ENCODE measurements at regions not wholly inside any gene's neighbourhood (a gene's known extent, or its start where the extent isn't known, plus 50 kb on each side); places are given as distances from the start of the nearest gene placed in this dataset.
"Not testable (repeated sequence)": the region's sequence is repeated elsewhere in the genome, so short reads cannot be mapped to it uniquely, and the experiment has no call there.

GRCh38 chr6:90362318-90362717 lies 65.7 kb upstream of the BACH2 start:
- Mint-ChIP-seq H3K4me3 (no peak overlapping the region), H3K9me3 (no peaks in the 10 kb centered on the region), H3K27ac (no peak overlapping the region), H3K4me1 (peaks cover 11% of the 10 kb centered on the region), H3K36me3 (ENCODE audit: low read depth) (no peaks in the 10 kb centered on the region), H3K27me3 (no peaks in the 10 kb centered on the region)
- no peak for ATAC-seq
- no peak for DNase-seq

DNA sequence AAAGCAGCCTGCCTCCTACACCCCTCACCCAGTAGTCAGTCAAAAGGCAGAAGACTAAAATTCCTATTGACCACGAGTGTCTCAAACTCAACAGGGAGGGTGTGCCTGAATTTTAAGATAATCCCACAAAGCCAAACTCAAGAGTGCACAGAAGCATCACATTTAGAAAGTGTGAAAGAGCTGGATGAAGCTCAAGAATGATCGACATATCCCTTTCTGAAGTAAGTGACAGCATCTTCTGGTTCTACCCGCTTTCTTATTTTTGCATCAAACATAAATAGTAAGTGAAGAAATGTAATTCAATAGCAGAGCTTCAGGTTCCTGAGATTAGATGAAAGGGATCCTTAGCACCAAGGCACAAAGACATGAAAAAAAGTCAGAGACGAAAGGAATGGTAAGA lies 64.5 kb upstream of the BACH2 start:
- Mint-ChIP-seq H3K27ac (no peak overlapping the region), H3K4me1 (peaks cover 11% of the 10 kb centered on the region), H3K9me3 (no peaks in the 10 kb centered on the region), H3K4me3 (no peak overlapping the region), H3K36me3 (ENCODE audit: low read depth) (no peaks in the 10 kb centered on the region), H3K27me3 (no peaks in the 10 kb centered on the region)
- DNase-seq (no peak), ATAC-seq (no peak)

GRCh38 chr6:90358036-90358770 lies 61.6 kb upstream of the BACH2 start:
- not testable (repeated sequence) for H3K4me1 Mint-ChIP-seq; H3K4me3 Mint-ChIP-seq; ATAC-seq; H3K27me3 Mint-ChIP-seq; H3K36me3 Mint-ChIP-seq (ENCODE audit: low read depth); H3K9me3 Mint-ChIP-seq; H3K27ac Mint-ChIP-seq; DNase-seq

DNA sequence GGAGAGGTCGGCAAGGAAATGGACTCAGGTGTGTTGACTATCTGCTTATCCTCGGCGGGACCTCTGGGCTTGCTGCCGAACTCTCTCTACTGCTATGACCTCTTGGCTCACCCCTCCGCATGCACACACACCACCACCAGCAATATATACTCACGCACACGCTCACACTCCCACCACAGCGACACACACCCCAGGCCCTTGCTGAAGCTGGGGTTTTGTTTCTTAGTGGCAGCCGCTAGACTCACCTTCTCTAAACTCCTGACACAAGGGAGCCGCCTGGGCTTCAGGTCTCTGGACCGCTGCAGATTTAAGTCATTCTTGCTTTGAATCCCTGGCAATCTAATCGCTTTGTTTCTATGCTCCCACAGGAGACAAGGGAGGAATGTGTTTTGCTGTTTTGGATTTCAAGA lies 59.4 kb upstream of the BACH2 start:
- Mint-ChIP-seq H3K27ac (no peak overlapping the region), H3K27me3 (no peaks in the 10 kb centered on the region), H3K4me3 (no peak overlapping the region), H3K36me3 (ENCODE audit: low read depth) (no peaks in the 10 kb centered on the region), H3K4me1 (peaks cover 29% of the 10 kb centered on the region), H3K9me3 (no peaks in the 10 kb centered on the region)
- ATAC-seq (no peak), DNase-seq (no peak)

- Mint-ChIP-seq H3K36me3 (ENCODE audit: low read depth) (no peaks in the 10 kb centered on the region), H3K27me3 (no peaks in the 10 kb centered on the region), H3K27ac (no peak overlapping the region), H3K9me3 (no peaks in the 10 kb centered on the region), H3K4me1 (peaks cover 39% of the 10 kb centered on the region), H3K4me3 (no peak overlapping the region)
- ATAC-seq, result no peak
- no peak for DNase-seq
Observed at GRCh38 chr6:90354961-90355360, 58.3 kb upstream of the BACH2 start.

- DNase-seq, result no peak
- Mint-ChIP-seq H3K9me3 (peaks cover 9% of the 10 kb centered on the region), H3K27ac (peak overlapping the region; percentile 98), H3K4me3 (peak overlapping the region; percentile 30), H3K4me1 (peaks cover 57% of the 10 kb centered on the region), H3K36me3 (ENCODE audit: low read depth) (peaks cover 3% of the 10 kb centered on the region), H3K27me3 (no peaks in the 10 kb centered on the region)
- ATAC-seq, result peak; percentile 34
Observed at GRCh38 chr6:90351696-90352095, 55.1 kb upstream of the BACH2 start.

DNA sequence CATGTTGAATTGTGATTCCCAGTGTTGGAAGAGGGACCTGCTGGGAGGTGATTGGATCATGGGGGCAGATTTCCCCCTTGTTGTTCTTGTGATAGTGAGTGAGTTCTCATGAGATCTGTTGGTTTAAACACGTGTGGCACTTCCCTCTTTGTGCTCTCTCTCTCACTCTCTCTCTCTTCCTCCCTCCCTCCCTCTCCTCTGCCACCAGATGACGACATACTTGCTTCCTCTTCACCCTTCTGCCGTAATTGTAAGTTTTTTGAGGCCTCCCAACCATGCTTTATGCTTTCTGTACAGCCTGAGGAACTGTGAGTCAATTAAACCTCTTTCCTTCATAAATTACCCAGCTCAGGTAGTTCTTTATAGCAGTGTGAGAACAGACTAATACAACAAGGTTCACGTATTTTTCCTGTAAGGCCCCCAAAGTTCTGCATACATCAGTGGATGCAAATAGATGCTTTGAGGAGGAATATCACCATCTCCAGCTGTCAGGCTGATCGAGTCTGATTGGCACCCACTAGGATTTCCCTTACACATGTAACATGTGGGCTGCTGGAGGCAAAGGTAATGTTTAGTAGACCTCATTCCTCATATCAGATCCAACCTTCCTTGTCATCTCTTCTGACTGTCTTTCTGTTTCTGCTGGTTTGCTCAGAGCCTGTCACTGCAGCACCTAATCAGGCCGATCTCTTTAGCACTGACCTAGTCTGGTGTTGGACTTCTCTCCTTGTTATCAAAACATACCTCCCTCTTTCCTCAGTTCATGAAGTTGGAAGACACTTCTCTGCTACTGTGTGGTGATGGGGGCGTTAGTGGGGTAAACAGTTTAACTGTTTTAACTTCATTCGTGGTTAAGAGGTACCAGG lies 54.3 kb upstream of the BACH2 start:
- H3K27ac Mint-ChIP-seq, result peak overlapping the region; percentile 98
- peaks cover 3% of the 10 kb centered on the region for H3K36me3 Mint-ChIP-seq (ENCODE audit: low read depth)
- no peaks in the 10 kb centered on the region for H3K27me3 Mint-ChIP-seq
- DNase-seq (peak; percentile 32), ATAC-seq (peak; percentile 31)
- peak overlapping the region; percentile 61 for H3K4me3 Mint-ChIP-seq
- H3K4me1 Mint-ChIP-seq, result peaks cover 61% of the 10 kb centered on the region
- peaks cover 9% of the 10 kb centered on the region for H3K9me3 Mint-ChIP-seq

DNA sequence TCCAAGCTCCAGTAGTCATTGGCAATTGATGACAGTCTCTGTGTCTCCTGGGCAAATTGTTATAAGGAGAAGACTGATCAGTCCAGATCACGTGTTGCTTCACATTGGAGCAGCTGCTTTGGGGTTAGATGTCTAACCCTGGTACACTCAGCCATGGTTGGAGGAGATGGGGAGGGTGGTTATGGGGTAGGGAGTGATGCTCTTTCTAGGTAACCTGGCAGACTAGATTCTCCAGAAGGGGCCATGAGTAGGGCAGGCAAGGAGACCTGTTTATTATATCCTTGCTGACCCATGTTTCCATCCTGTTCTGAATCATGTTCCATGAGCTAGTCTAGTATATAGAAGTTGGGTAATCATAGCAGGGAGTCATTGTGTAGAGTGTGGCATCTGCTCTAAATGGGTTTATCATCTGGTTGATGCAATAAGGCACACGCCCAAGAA lies 50.8 kb upstream of the BACH2 start:
- Mint-ChIP-seq H3K27me3 (peaks cover 2% of the 10 kb centered on the region), H3K9me3 (peaks cover 9% of the 10 kb centered on the region), H3K4me3 (no peak overlapping the region), H3K4me1 (peaks cover 46% of the 10 kb centered on the region), H3K27ac (peak overlapping the region; percentile 90), H3K36me3 (ENCODE audit: low read depth) (peaks cover 3% of the 10 kb centered on the region)
- ATAC-seq (peak; percentile 76), DNase-seq (peak; percentile 34)

GRCh38 chr6:90346729-90347128 lies 50.1 kb upstream of the BACH2 start:
- Mint-ChIP-seq H3K27ac (peak overlapping the region; percentile 90), H3K4me3 (no peak overlapping the region), H3K4me1 (peaks cover 39% of the 10 kb centered on the region), H3K36me3 (ENCODE audit: low read depth) (peaks cover 3% of the 10 kb centered on the region), H3K27me3 (peaks cover 2% of the 10 kb centered on the region), H3K9me3 (peaks cover 9% of the 10 kb centered on the region)
- ATAC-seq, result no peak
- no peak for DNase-seq
